Esophagus (tissue), 2 donors: ENCODE measurements at regions not wholly inside any gene's neighbourhood (a gene's known extent, or its start where the extent isn't known, plus 50 kb on each side); places are given as distances from the start of the nearest gene placed in this dataset.

Source experiments
- H3K27ac ChIP-seq, 2 donors: one replicate each; pipeline ENCODE4 v1.5.1; 2013; ENCODE audit warnings: low read depth in 2 of 2, mild to moderate bottlenecking in 2 of 2, inconsistent platforms in 1 of 2, low read length in 1 of 2, moderate library complexity in 1 of 2
- H3K27me3 ChIP-seq, 2 donors: one replicate each; pipeline ENCODE4 v1.6.1; 2013; ENCODE audit warnings: low read length in 2 of 2, control low read depth in 1 of 2, mild to moderate bottlenecking in 1 of 2; ENCODE audit not compliant: insufficient read depth in 2 of 2, control insufficient read depth in 1 of 2
- H3K36me3 ChIP-seq, 2 donors: one replicate each; pipeline ENCODE4 v1.6.1; 2013; ENCODE audit warnings: low read length in 1 of 2; ENCODE audit not compliant: control insufficient read depth in 2 of 2, insufficient read depth in 2 of 2
- H3K4me1 ChIP-seq, 2 donors: one replicate each; pipeline ENCODE4 v1.6.1; 2013; ENCODE audit warnings: low read length in 1 of 2; ENCODE audit not compliant: control insufficient read depth in 2 of 2, insufficient read depth in 2 of 2
- H3K4me3 ChIP-seq, 2 donors: one replicate each; pipeline ENCODE4 v1.5.1; 2013; ENCODE audit warnings: low read length in 2 of 2, mild to moderate bottlenecking in 2 of 2, low read depth in 1 of 2, moderate library complexity in 1 of 2
- H3K9me3 ChIP-seq, 2 donors: one replicate each; pipeline ENCODE4 v1.6.1; 2013; ENCODE audit warnings: mild to moderate bottlenecking in 2 of 2, low read depth in 1 of 2, low read length in 1 of 2, moderate library complexity in 1 of 2; ENCODE audit not compliant: control insufficient read depth in 2 of 2, insufficient read depth in 1 of 2
- WGBS, 2 donors: extraction: QIAGEN DNeasy Blood & Tissue Kit; methylation state at CpG; one replicate each; pipeline ENCODE4 v1.1.7; 2013; 5-methylcytosine and 5-hydroxymethylcytosine counted together
- donor health status: healthy with polysubstance abuse.
- donor health status: Bipolar disorder and iron deficiency.

DNA sequence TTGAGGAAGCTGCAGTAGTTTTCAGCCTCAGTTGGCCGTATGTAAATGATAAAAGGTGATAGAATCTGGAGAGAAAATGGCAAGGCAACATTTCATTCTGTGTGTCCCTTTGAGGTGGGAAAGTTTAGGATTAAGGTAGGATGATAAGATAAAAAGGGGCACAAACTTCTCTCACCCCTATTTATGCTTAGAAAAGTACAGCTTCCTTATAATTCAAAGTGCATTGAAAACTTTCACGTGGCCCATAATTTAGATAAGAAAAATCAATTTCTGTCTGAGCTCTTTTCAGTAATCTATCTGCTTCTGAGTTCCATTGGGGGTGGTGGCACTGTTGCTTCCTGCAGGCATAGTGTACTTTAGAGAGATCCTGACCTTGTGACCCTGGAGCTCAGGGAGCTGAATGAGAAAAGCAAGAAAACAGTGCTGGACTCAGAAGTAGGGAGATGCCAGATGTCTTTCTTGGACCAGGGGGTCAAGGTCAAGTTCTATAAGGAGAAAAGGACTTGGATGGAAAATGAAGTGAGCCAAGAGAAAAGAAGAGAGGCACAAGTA, 187.3 kb downstream of the NDFIP2 start:
- Histone ChIP-seq H3K4me3 (no peak overlapping the region), H3K4me1 (no peaks in the 10 kb centered on the region), H3K9me3 (no peaks in the 10 kb centered on the region), H3K27me3 (no peaks in the 10 kb centered on the region), H3K36me3 (no peaks in the 10 kb centered on the region), H3K27ac (no peak overlapping the region)
- WGBS, 2 donors: 68 to 74% methylated on average over 2 of the region's 2 CpGs

DNA sequence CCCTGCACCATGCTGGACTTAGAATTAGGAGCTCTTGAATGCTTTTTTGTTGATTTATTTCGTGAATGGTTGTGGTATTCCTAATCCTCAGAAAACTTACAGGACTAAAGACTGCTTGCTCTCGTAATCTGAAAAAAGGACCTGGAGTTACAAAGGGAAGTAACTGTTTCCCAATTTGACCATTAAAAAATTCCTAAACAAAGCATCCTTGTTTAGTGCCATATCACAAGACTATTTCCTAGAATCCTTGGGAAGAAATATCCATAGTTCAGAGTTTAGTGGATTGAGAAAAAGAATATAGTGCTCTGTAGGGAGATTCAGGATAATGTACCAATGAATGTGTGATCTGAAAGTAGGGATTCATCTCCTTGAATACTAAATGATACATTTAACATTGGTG, 186.8 kb downstream of the NDFIP2 start:
- H3K4me1 ChIP-seq: no peaks in the 10 kb centered on the region
- H3K36me3 ChIP-seq: no peaks in the 10 kb centered on the region
- WGBS, 2 donors: 74 to 90% methylated on average over 2 of the region's 2 CpGs
- no peak overlapping the region for H3K27ac ChIP-seq
- no peaks in the 10 kb centered on the region for H3K27me3 ChIP-seq
- no peaks in the 10 kb centered on the region for H3K9me3 ChIP-seq
- H3K4me3 ChIP-seq: no peak overlapping the region

DNA sequence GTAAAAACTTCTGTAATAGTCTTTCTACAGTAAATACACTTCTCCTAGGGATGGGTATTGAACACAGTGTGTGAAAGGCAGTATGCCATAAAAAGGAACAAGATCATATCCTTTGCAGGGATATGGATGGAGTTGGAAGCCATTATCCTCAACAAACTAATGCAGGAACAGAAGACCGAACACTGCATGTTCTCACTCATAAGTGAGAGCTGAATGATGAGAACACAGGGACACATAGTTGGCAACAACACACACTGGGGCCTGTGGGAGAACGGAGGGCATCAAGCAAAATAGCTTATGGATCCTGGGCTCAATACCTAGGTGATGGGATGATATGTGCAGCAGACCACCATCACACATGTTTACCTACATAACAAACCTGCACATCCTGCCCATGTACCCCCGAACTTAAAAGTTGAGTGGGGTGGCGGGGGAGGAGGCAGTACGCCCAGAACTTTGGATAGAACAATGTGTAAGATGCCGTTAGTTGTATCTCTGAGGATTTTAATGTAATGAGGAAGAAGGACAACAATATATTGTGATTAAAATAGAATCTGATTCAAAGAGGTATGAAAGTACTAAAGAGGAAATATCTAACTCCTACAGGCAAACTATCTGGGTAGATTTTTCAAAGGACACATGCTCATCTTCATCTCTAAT, 183.2 kb downstream of the NDFIP2 start:
- no peaks in the 10 kb centered on the region for H3K27me3 ChIP-seq
- WGBS, 2 donors: 79 to 89% methylated on average over 6 of the region's 6 CpGs
- no peak overlapping the region for H3K27ac ChIP-seq
- H3K4me1 ChIP-seq: peaks cover 0 to 4% of the 10 kb centered on the region in 2 donors
- H3K9me3 ChIP-seq: no peaks in the 10 kb centered on the region
- H3K4me3 ChIP-seq: no peak overlapping the region
- H3K36me3 ChIP-seq: no peaks in the 10 kb centered on the region

DNA sequence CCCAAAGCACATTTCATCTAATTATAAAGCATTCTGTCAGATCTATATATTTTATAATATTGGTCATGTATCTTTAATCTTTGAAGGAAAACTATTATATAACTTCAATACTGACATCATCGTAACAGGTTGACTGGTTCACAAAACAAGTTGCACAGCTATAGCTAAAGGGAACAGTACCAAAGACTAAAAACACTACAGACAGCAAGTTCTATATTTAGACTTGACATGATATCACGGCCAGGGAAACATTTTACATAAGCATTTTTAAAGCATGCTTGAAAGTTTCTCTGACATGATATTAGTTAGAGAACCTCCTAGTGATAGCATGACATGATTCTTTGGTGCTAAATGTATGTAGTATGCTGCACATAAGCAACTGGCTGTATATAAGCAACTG, 182.5 kb downstream of the NDFIP2 start:
- H3K27ac ChIP-seq: no peak overlapping the region
- H3K27me3 ChIP-seq: no peaks in the 10 kb centered on the region
- 41 to 43% methylated on average over 2 of the region's 2 CpGs for WGBS, 2 donors

DNA sequence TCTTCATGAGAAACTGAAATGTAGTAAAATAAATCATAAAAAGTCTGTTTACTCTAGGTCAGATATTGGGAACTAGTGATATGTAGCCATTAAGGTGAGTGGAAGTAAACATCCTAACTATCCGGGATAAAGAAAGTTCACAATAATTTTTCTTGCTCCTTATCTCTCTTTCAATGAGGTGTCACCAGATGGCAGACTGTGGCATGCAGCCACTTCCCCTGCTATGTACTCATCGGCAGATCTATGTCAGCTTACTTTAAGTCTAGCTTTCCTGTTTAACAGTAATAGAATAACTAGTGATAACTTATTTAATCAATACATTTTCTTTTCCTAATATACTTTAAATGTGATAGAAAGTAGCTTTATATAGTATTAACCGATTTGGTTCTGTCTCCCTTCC, 181.9 kb downstream of the NDFIP2 start:
- Histone ChIP-seq H3K27ac (no peak overlapping the region), H3K27me3 (no peaks in the 10 kb centered on the region), H3K36me3 (no peaks in the 10 kb centered on the region), H3K4me3 (no peak overlapping the region), H3K4me1 (peaks cover 0 to 4% of the 10 kb centered on the region in 2 donors), H3K9me3 (no peaks in the 10 kb centered on the region)
- WGBS, 2 donors: 35 to 43% methylated on average over 3 of the region's 3 CpGs

More for the DNA sequence above, 182.5 kb downstream of the NDFIP2 start:
- Histone ChIP-seq H3K4me3 (no peak overlapping the region), H3K36me3 (no peaks in the 10 kb centered on the region), H3K4me1 (peaks cover 0 to 4% of the 10 kb centered on the region in 2 donors), H3K9me3 (no peaks in the 10 kb centered on the region)

DNA sequence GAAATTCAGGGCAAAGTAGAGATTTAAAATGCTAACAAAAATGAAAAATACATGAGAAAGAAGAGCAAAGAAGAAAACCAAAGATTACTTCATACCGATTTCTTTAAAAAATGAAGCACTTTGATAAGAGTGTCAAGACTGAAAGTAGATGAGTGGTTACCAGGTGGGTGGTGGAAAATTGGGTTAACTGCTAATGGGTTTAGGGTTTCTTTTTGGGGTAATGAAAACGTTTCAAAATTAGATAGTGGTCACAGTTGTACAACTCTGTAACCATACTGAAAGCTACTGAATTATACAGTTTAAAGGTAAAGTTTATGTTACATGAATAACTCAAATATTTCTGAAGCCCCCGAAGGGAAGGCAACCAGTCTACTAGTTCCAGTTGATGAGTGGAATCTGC, 179.4 kb downstream of the NDFIP2 start:
- Histone ChIP-seq H3K4me1 (peaks cover 0 to 4% of the 10 kb centered on the region in 2 donors), H3K27me3 (no peaks in the 10 kb centered on the region), H3K9me3 (no peaks in the 10 kb centered on the region), H3K4me3 (no peak overlapping the region), H3K36me3 (no peaks in the 10 kb centered on the region), H3K27ac (no peak overlapping the region)
- WGBS, 2 donors: 70 to 78% methylated on average over 3 of the region's 3 CpGs

DNA sequence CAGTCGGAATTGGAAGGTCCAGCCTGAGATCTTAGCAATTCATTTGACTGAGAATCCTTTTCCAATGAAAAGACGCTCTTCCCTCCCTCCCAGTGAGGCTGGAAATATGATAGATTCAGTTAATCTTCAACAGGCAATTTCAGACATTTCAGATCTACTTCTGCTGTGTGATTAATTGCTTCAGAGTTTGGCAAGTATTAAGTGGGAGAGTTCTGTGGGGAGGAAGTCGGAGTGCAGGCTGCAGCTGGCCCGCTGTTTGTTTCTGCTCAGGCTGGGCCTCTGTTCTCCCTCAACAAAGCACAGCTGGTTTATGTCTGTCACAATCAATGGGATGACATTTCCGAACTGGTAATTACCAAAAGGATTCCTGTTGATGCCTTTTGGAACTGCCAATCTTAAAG, 178.2 kb downstream of the NDFIP2 start:
- Histone ChIP-seq H3K4me1 (peaks cover 0 to 4% of the 10 kb centered on the region in 2 donors), H3K4me3 (no peak overlapping the region), H3K27me3 (no peaks in the 10 kb centered on the region), H3K27ac (peak overlapping the region in 1 of 2 donors; percentile 53), H3K9me3 (no peaks in the 10 kb centered on the region), H3K36me3 (no peaks in the 10 kb centered on the region)
- 19 to 24% methylated on average over 5 of the region's 5 CpGs for WGBS, 2 donors

DNA sequence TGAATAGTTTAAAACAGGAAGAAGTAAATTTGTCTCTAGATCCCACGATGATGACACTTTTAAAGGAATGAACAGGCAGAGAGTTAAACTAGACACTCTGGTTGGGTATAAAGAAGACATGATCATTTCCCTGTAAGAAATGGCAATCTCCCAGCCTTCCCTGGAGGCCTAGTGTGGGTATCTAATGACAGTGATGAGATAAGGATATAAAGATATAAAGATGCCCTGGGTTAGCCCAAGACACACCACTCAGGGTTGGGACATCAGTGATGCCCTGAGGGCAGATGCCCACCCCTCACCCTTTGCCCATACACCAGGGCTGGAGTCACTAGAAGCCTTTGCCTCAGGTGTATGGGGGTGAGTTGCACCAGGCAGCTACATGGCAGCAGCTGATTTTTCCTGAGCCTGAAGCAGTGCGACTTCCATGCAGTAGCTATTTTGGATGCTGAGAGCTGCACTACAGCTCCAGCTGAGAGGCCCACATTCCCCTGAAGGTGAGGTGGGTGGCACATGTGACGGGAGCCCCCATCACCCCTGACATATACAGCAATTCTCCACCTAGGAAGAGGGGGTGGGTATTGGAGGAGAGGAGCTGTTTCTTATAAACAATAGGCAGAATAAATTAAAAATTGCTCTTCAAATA, 177.5 kb downstream of the NDFIP2 start:
- H3K4me3 ChIP-seq: no peak overlapping the region
- H3K4me1 ChIP-seq: peaks cover 0 to 4% of the 10 kb centered on the region in 2 donors
- H3K27ac ChIP-seq: peak overlapping the region; percentile 1
- no peaks in the 10 kb centered on the region for H3K9me3 ChIP-seq
- WGBS, 2 donors: 41 to 63% methylated on average over 3 of the region's 3 CpGs
- H3K36me3 ChIP-seq: no peaks in the 10 kb centered on the region
- no peaks in the 10 kb centered on the region for H3K27me3 ChIP-seq

DNA sequence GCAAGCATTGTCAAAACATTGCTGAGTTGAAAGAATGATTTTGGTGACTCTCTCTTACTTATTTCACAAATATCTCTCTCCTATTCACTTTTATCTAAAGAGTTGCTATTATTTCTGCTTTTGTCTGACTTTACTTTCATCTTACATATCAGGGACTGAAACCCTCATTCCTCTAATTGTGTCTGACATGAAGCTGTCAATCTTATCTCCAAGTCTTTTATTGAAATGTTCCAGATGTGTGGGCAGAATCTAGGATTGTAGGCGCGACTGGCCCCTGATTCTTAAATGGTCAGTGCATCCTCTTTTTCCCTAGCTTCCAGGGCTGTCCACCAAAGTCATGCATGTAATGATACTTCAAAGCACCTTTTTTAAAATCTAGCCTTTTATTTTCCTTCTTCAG, 174.6 kb downstream of the NDFIP2 start:
- WGBS, 2 donors: 93 to 97% methylated on average over 2 of the region's 2 CpGs
- H3K27ac ChIP-seq: no peak overlapping the region
- H3K9me3 ChIP-seq: no peaks in the 10 kb centered on the region
- H3K36me3 ChIP-seq: no peaks in the 10 kb centered on the region
- no peak overlapping the region for H3K4me3 ChIP-seq
- no peaks in the 10 kb centered on the region for H3K27me3 ChIP-seq
- H3K4me1 ChIP-seq: peaks cover 0 to 4% of the 10 kb centered on the region in 2 donors

DNA sequence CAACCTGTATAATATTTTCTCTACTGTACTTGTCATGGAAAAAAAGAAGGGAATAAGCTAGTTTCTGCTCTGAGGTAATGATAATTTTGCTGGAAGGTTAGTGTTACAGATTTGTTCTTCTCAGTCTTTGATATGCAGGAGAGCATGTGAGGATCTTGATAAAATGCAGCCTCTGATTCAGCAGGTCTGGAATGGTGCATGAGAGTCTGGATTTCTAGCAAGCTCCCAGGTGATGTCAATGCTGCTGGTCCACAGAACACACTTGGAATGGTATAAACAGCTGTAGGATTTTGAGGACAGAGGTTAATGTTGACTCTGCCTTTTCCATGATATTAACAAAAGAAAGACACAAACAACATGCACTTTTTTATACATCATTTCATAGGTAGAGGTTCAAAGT, 173.6 kb downstream of the NDFIP2 start:
- Histone ChIP-seq H3K4me1 (peaks cover 0 to 4% of the 10 kb centered on the region in 2 donors), H3K36me3 (no peaks in the 10 kb centered on the region), H3K27ac (no peak overlapping the region), H3K27me3 (no peaks in the 10 kb centered on the region), H3K9me3 (no peaks in the 10 kb centered on the region), H3K4me3 (no peak overlapping the region)
